Ascending aorta (tissue), 2 donors: ENCODE measurements at regions not wholly inside any gene's neighbourhood (a gene's known extent, or its start where the extent isn't known, plus 50 kb on each side); places are given as distances from the start of the nearest gene placed in this dataset.

Source experiments
- DNase-seq, 2 donors: peaks; one replicate each; pipeline ENCODE4 v3.0.0-alpha.2; 2019; ENCODE audit warnings: low spot score in 2 of 2
- H3K27ac ChIP-seq, 2 donors: fragments of 200-600 bp; sonication (generic); one replicate each; pipeline ENCODE4 v1.5.1; 2016 to 2017; ENCODE audit warnings: mild to moderate bottlenecking in 1 of 2
- H3K27me3 ChIP-seq: fragments of 200-600 bp; sonication (generic); one replicate; pipeline ENCODE4 v1.5.1; 2017
- H3K36me3 ChIP-seq, 2 donors: fragments of 200-600 bp; sonication (generic); one replicate each; pipeline ENCODE4 v1.5.1; 2016
- H3K4me1 ChIP-seq, 2 donors: fragments of 200-600 bp; sonication (generic); one replicate each; pipeline ENCODE4 v1.5.1; 2016 to 2017; ENCODE audit warnings: mild to moderate bottlenecking in 1 of 2
- H3K4me3 ChIP-seq, 2 donors: fragments of 200-600 bp; sonication (generic); one replicate each; pipeline ENCODE4 v1.5.1; 2016 to 2017; ENCODE audit warnings: mild to moderate bottlenecking in 1 of 2
- H3K9me3 ChIP-seq, 2 donors: fragments of 200-600 bp; sonication (generic); one replicate each; pipeline ENCODE4 v1.5.1; 2016
- CTCF ChIP-seq, 3 experiments: fragments of 200-600 bp in 2 of 3; fragments of 450-650 bp in 1 of 3; sonication (generic) in 2 of 3; IDR thresholded peaks; one replicate each; pipeline ENCODE4 v1.5.1; 2016 to 2019; ENCODE audit warnings: antibody characterized with exemption in 3 of 3, mild to moderate bottlenecking in 1 of 3, moderate library complexity in 1 of 3
- intact Hi-C: fragments of 100-400 bp; cut with DNase I; formaldehyde crosslinking; loops from one replicate; pipeline ENCODE4 v1.15.1; 2023

- TF ChIP-seq CTCF (IDR thresholded peaks at IDR 0.05) = no peak
- intact Hi-C loops = no loop called here
- H3K27me3 ChIP-seq = no peaks in the 10 kb centered on the region
- no peak overlapping the region for H3K27ac ChIP-seq
- no peaks in the 10 kb centered on the region for H3K9me3 ChIP-seq
- H3K4me1 ChIP-seq = no peaks in the 10 kb centered on the region
- H3K36me3 ChIP-seq = no peaks in the 10 kb centered on the region
- no peak for DNase-seq
- no peak overlapping the region for H3K4me3 ChIP-seq
Observed at GRCh38 chr14:29123017-29123416, 356.4 kb downstream of the FOXG1 start.

- intact Hi-C loops = no loop called here
- H3K9me3 ChIP-seq = no peaks in the 10 kb centered on the region
- TF ChIP-seq CTCF (IDR thresholded peaks at IDR 0.05) = no peak
- H3K36me3 ChIP-seq = no peaks in the 10 kb centered on the region
- H3K4me1 ChIP-seq = no peaks in the 10 kb centered on the region
- H3K27ac ChIP-seq = no peak overlapping the region
- H3K4me3 ChIP-seq = no peak overlapping the region
- no peaks in the 10 kb centered on the region for H3K27me3 ChIP-seq
- no peak for DNase-seq
Observed at GRCh38 chr14:29126361-29126760, 359.8 kb downstream of the FOXG1 start.

GRCh38 chr14:29126865-29127264, 360.3 kb downstream of the FOXG1 start:
- no peaks in the 10 kb centered on the region for H3K4me1 ChIP-seq
- H3K4me3 ChIP-seq = no peak overlapping the region
- H3K27me3 ChIP-seq = no peaks in the 10 kb centered on the region
- H3K27ac ChIP-seq = no peak overlapping the region
- intact Hi-C loops = no loop called here
- no peaks in the 10 kb centered on the region for H3K9me3 ChIP-seq
- H3K36me3 ChIP-seq = no peaks in the 10 kb centered on the region
- no peak for TF ChIP-seq CTCF (IDR thresholded peaks at IDR 0.05)
- no peak for DNase-seq

- no peak overlapping the region for H3K4me3 ChIP-seq
- no peak for DNase-seq
- no peaks in the 10 kb centered on the region for H3K4me1 ChIP-seq
- H3K9me3 ChIP-seq = no peaks in the 10 kb centered on the region
- TF ChIP-seq CTCF (IDR thresholded peaks at IDR 0.05) = no peak
- H3K36me3 ChIP-seq = no peaks in the 10 kb centered on the region
- H3K27me3 ChIP-seq = no peaks in the 10 kb centered on the region
- intact Hi-C loops = no loop called here
- H3K27ac ChIP-seq = no peak overlapping the region
Observed at GRCh38 chr14:29140016-29140415, 373.4 kb downstream of the FOXG1 start.

GRCh38 chr14:29144621-29145020, 378.0 kb downstream of the FOXG1 start:
- H3K27me3 ChIP-seq = no peaks in the 10 kb centered on the region
- H3K9me3 ChIP-seq = no peaks in the 10 kb centered on the region
- no peak overlapping the region for H3K4me3 ChIP-seq
- DNase-seq = no peak
- no peaks in the 10 kb centered on the region for H3K4me1 ChIP-seq
- no peak overlapping the region for H3K27ac ChIP-seq
- intact Hi-C loops = no loop called here
- TF ChIP-seq CTCF (IDR thresholded peaks at IDR 0.05) = no peak
- H3K36me3 ChIP-seq = no peaks in the 10 kb centered on the region

GRCh38 chr14:29148221-29148620, 381.6 kb downstream of the FOXG1 start:
- intact Hi-C loops = no loop called here
- DNase-seq = no peak
- Histone ChIP-seq H3K36me3 (no peaks in the 10 kb centered on the region), H3K27ac (no peak overlapping the region), H3K4me1 (no peaks in the 10 kb centered on the region), H3K27me3 (no peaks in the 10 kb centered on the region), H3K9me3 (no peaks in the 10 kb centered on the region), H3K4me3 (no peak overlapping the region)
- no peak for TF ChIP-seq CTCF (IDR thresholded peaks at IDR 0.05)
